A673 (cell line): ENCODE measurements at regions not wholly inside any gene's neighbourhood (a gene's known extent, or its start where the extent isn't known, plus 50 kb on each side); places are given as distances from the start of the nearest gene placed in this dataset.

Source experiments
- CTCF ChIP-seq: fragments of 300-800, 200-600 bp; sonication (generic); conservative IDR thresholded peaks from 2 replicates; pipeline ENCODE4 v1.5.1; 2017; ENCODE audit warnings: low read depth, mild to moderate bottlenecking, antibody characterized with exemption, low read length, moderate library complexity, mixed read lengths
- EZH2 ChIP-seq: fragments of 200-600 bp; sonication (generic); IDR thresholded peaks from 2 replicates; pipeline ENCODE4 v1.6.1; 2017; ENCODE audit warnings: borderline replicate concordance, low read depth, mild to moderate bottlenecking, mixed read lengths, antibody characterized with exemption, low read length; ENCODE audit not compliant: poor library complexity, severe bottlenecking

- no peak for TF ChIP-seq CTCF
- TF ChIP-seq EZH2 = no peak
Observed at GRCh38 chr3:40962721-40963120, 236.6 kb upstream of the CTNNB1 start.
